D341Med (cell line): ENCODE measurements at regions not wholly inside any gene's neighbourhood (a gene's known extent, or its start where the extent isn't known, plus 50 kb on each side); places are given as distances from the start of the nearest gene placed in this dataset.

Experiments used
- DNase-seq: peaks from one replicate; pipeline ENCODE4 v3.0.0; 2012; ENCODE audit warnings: low spot score

GRCh38 chr10:21205328-21205727, 308.2 kb upstream of the NEBL start:
- no peak for DNase-seq

GRCh38 chr10:21203473-21204107, 306.5 kb upstream of the NEBL start:
- DNase-seq, result no peak

- DNase-seq, result no peak
Observed at GRCh38 chr10:21202776-21203462, 305.8 kb upstream of the NEBL start.

GRCh38 chr10:21199501-21199900, 302.4 kb upstream of the NEBL start:
- no peak for DNase-seq

GRCh38 chr10:21197838-21198237, 300.7 kb upstream of the NEBL start:
- DNase-seq, result no peak

- DNase-seq, result no peak
Observed at GRCh38 chr10:21196822-21197395, 299.8 kb upstream of the NEBL start.

GRCh38 chr10:21195252-21195651, 298.1 kb upstream of the NEBL start:
- DNase-seq, result no peak

- no peak for DNase-seq
Observed at GRCh38 chr10:21194510-21194993, 297.4 kb upstream of the NEBL start.

GRCh38 chr10:21193196-21193595, 296.1 kb upstream of the NEBL start:
- no peak for DNase-seq

GRCh38 chr10:21191512-21191911, 294.4 kb upstream of the NEBL start:
- no peak for DNase-seq

- no peak for DNase-seq
Observed at GRCh38 chr10:21184984-21185383, 287.9 kb upstream of the NEBL start.

- no peak for DNase-seq
Observed at GRCh38 chr10:21184216-21184615, 287.1 kb upstream of the NEBL start.

- no peak for DNase-seq
Observed at GRCh38 chr10:21183025-21183424, 285.9 kb upstream of the NEBL start.

GRCh38 chr10:21181451-21181850, 284.3 kb upstream of the NEBL start:
- no peak for DNase-seq

- no peak for DNase-seq
Observed at GRCh38 chr10:21180604-21181003, 283.5 kb upstream of the NEBL start.

- no peak for DNase-seq
Observed at GRCh38 chr10:21176934-21177480, 279.9 kb upstream of the NEBL start.

- DNase-seq, result no peak
Observed at GRCh38 chr10:21175797-21176196, 278.7 kb upstream of the NEBL start.

GRCh38 chr10:21174715-21175495, 277.8 kb upstream of the NEBL start:
- no peak for DNase-seq

GRCh38 chr10:21173802-21174714, 276.9 kb upstream of the NEBL start:
- peak; percentile 73 for DNase-seq

- DNase-seq, result peak; percentile 66
Observed at GRCh38 chr10:21172930-21173801, 276.1 kb upstream of the NEBL start.
